Rectal smooth muscle tissue (tissue), 1 donor: ENCODE measurements at regions not wholly inside any gene's neighbourhood (a gene's known extent, or its start where the extent isn't known, plus 50 kb on each side); places are given as distances from the start of the nearest gene placed in this dataset.

Experiments
- H3K27ac ChIP-seq: one replicate; pipeline ENCODE4 v1.7.0; 2013; ENCODE audit warnings: low read depth, low read length, inconsistent platforms
- H3K27me3 ChIP-seq: one replicate; pipeline ENCODE4 v1.7.0; 2013; ENCODE audit warnings: low read length; ENCODE audit not compliant: control insufficient read depth, insufficient read depth
- H3K36me3 ChIP-seq: one replicate; pipeline ENCODE4 v1.7.0; 2013; ENCODE audit warnings: low read length; ENCODE audit not compliant: control insufficient read depth, insufficient read depth
- H3K4me1 ChIP-seq: one replicate; pipeline ENCODE4 v1.7.0; 2013; ENCODE audit warnings: low read length; ENCODE audit not compliant: control insufficient read depth, insufficient read depth
- H3K4me3 ChIP-seq: one replicate; pipeline ENCODE4 v1.7.0; 2013; ENCODE audit warnings: low read length
- H3K9ac ChIP-seq: one replicate; pipeline ENCODE4 v1.7.0; 2013; ENCODE audit warnings: low read length

DNA sequence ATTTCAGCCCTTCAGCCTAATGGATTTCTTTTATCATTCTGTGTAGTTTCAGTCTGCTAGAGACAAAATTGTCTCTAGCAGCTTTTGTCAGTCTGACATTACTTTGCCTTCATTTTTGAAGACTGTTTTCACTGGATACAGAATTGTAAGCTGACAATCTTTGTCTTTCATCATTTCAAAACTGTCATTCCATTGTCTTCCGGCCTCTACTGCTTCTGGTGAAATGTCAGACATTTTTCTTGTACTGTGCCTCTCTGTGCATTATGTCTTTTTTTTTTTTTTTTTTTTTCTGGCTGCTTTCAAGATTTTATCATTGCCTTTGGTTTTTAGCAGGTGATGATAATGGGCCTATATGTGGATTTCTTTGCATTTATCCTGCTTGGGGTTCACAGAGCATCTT lies 51.3 kb upstream of the ZNF169 start:
- no peaks in the 10 kb centered on the region for H3K36me3 ChIP-seq
- H3K27ac ChIP-seq = no peak overlapping the region
- no peak overlapping the region for H3K9ac ChIP-seq
- no peaks in the 10 kb centered on the region for H3K27me3 ChIP-seq
- no peaks in the 10 kb centered on the region for H3K4me1 ChIP-seq
- no peak overlapping the region for H3K4me3 ChIP-seq
